Kidney glomerular epithelial cell (primary cell): ENCODE measurements at regions not wholly inside any gene's neighbourhood (a gene's known extent, or its start where the extent isn't known, plus 50 kb on each side); places are given as distances from the start of the nearest gene placed in this dataset.

Source experiments
- DNase-seq: peaks from one replicate; lab custom pipeline; 2025; lab: John Stamatoyannopoulos, UW

DNA sequence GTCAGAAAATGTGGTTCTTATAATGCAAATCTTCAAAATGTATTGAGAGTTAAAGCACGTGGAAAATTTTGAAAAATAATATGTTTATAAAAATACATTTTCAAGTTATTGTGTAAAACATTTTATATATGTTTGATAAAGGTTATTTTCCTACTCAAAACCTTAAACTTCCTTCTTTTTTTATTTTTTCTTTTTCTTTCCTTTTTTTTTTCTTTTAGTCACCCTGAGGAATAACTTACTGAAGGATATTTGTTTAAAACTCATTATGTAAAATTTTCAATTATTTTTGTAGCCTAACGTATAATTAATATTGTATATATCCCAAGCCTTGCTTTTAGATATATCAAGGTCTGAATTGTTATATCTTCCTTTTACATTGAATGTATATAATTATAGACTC lies 346.8 kb upstream of the GYPC start:
- no peak for DNase-seq

DNA sequence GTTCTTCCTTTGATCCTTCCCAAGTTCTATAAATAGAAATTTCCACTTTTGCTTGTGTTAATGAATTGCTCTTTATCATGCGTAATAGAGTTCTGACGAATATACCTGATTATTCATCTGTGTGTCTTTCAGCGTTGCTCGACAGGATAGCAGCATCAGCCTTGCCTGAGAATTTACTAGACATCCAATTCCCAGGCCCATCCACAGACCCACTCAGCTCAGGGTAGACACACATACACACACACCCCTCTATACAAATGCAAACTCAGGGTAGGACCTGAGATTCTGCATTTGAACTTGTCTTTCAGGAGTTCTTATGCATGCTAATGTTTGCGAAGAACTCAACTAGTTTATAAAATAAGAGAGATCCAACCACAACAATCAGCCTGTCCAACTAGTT lies 343.4 kb upstream of the GYPC start:
- no peak for DNase-seq

DNA sequence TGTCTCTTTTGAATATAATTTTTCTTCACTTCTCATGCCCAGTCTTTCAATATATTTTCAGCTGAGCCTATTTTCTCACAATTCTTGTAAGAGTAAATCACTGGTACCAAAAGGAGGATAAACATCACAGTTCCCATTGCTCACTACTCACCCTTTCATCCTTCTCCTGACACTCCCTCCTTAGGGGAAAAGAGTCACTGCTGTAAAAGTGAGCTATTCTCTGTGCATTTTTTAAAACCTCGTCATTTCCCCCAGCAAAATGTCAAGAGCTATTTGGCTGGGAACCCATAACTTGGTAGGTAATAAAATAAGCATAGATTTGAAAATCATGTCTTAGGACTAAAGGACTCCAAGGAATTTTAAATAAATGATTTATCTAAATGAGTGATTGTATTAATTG lies 340.1 kb upstream of the GYPC start:
- DNase-seq: no peak

DNA sequence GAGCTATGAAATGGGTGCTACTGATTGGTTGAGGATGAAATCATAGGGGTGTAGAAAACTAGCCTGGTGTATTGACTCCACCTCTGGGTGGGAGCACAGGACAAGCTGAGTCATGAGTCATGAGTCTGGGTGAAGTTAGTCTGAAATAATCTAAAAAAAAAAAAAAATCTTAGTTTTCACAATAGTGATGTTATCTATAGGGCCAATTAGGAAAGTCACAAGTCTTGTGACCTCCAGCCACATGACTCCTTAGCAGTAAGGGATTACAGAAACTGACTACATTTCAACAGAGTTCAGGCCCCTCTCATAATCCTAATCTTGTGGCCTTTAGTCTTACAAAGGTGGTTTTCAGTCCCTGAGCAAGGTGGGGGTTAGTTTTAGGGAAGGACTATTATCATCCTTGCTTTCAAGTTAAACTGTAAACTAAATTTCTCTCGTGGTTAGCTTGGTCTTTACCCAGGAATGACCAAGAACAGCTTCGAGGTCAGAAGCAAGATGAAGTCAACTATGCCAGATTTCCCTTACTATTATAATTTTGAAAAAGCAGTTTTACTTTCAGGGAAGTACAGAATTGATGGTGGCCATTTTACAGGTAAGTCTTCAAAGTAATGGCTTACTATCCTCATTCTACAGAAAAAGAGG lies 338.0 kb upstream of the GYPC start:
- no peak for DNase-seq

DNA sequence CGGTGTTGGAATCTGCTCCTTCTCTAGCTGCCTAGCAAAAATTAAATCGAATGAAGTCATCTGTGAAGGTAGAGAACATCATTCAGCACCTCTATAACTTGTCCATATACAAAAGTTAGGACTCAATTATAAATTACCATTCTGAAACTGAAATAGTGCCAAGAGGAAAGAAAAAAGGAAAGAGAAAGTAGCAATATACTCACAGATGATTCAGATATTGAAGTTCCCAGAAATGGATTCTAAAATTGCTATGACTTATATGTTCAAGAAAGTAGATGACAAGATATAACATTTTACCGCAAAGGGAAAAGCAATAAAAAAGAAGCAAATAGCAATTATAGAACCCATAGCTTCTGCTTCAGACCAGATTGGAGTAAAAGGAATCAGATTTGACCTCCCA lies 333.6 kb upstream of the GYPC start:
- DNase-seq: no peak

DNA sequence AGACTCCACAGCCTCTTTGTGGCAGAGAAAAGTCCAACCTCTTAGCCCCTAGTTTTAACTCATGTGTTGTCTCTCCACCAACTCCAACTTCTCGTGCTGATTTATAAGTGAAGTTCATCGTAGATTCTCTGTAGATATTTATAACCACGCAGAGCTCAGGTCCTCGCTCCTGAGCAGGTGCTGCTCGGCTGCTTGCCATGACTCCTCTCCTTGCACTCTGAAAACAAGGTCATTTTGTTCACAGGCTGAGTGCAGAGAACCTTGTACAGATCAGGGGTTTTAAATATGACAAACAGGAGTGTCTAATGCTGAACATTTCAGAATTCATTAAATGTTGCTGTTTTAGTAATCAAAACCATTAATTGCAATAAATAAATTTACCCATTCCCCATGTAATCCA lies 330.8 kb upstream of the GYPC start:
- DNase-seq: no peak

DNA sequence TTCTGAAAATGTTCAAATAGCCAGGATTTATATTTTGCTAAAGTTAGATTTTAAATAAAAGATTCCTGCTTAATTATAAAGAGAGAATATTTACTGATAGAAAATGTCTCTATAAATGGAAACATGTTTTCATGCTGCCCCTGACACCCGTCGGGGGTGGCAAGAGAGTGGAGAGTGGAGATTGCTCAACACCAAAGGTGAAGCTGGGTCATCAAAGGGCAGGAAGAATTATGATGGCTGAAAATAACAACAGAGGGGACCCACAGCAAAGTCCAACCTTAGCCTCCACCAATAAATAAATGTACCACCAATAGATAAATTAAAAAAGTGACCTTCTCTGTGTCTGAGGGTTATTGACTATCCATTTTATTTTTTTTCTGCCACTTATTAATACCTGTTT lies 326.8 kb upstream of the GYPC start:
- DNase-seq: no peak

DNA sequence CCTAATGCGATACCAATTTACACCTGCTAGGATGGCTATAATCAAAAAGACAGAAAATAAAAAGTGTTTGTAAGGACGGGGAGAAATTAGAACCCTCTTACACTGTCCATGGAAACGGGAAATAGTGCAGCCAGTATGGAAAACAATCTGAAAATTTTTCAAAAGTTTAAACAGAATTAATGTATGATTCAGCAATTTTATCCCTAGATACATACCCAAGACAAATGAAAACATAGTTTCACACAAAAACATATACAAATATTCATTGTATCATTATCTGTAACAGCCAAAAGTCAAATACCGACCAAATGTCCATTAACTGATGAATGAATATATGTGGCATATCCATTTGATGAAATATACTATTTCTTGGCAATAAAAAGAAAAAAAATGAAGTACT lies 313.5 kb upstream of the GYPC start:
- DNase-seq: no peak

DNA sequence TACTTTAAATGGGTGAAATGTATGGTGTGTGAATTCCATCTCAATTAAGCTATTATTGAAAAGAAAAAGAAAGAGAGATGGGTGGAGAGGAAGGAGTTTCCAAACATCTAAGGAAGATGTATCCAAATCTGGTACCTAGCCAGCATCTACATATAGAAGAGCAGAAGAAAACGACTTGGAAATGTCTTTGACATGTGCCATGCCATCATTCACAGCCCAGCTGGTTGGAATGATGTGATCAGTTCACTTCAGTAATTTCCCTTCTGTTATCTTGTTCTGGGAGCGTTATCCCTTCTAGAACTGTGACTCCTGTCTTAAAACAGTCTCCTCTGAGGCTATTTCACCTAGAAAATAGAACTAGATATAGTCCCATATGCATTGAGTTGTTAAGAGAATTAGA lies 312.8 kb upstream of the GYPC start:
- no peak for DNase-seq

DNA sequence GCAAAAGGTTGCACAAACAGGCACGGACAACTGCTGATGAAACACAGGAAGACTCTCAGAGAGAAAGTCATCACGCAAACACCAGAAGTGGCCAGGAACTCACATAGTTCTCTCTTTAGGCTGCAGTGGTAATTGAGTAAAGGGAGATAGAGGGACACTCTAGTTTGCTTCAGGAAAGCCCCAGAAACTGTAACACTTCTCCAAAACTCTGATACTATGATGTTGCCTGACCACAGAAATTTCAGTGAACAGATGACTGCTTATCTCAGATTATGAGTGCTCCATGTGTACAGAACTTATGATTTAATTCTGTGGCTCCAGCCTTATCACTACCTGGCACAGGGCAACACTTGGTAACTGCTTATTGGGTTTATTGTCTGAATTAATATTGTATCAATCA lies 311.5 kb upstream of the GYPC start:
- DNase-seq: no peak

DNA sequence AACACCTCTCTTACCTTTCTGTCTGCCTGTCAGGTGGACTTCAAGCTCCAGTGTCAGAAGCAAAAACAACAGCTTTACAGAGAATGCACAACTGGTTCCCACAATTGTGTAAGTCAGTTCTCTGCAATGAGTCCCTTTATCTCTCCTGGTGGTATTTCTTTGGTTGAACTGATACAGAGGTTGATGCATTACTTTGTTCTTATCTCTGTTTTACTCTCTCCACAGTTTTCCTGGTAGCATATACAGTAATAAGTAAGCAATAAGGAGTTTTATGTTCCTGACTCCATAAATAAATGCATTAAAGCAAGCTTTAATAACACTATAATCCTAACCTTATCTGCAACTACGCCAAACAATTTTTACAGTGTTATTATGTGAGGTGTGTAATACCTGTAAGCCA lies 310.3 kb upstream of the GYPC start:
- no peak for DNase-seq

DNA sequence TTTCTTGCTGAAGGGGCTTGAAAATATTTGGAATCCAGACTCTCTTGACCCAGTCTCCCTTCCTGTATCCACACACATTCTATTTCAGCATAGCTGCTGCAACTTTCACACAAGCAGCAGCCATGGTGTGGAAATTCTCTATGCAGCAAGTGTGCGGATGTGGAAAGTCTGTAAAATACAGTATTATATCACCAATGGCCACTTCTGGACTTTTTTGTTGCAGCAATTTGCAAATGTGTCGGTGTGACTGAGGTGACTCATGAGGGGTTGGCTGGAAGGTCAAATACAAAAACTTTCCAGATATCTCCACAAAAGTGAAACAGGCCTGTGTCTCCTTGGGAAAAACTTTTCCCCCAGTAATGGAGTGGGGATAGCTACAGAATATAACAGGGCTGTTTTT lies 299.3 kb upstream of the GYPC start:
- no peak for DNase-seq

DNA sequence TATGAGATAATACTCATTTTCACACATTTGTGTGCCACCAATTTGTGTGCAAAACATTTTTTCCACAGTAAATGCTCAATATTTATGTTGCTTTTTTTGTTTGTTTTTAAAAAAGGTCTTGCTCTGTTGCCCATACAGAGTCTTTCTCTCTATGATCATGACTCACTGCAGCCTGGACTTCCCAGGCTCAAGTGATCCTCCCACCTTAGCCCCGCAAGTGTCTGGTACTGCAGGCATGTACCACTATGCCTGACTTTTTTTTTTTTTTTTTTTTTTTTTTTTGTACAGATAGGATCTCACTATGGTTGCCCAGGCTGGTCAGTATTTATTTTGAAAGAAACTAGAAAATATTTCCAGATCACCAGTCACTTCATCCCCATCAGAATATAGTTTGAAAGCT lies 297.8 kb upstream of the GYPC start:
- DNase-seq: peak; percentile 21

DNA sequence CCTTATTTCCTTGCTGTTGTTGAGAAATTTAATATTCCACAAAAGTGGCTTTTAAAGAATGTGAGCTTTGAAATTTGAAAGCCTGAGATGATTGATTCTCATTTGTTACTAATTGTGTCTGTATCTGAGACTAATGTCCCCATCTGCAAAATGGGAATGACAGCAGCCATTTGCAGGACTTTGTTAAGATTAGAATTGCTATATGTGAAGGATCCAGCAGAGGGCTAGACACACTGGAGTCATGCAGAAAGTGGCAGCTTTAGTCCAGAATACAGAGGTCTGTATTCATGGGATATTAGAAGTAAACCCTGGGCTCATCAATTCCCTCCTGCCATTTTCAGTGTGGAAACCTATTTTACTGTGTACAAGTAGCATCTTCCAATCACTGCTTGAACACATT lies 296.5 kb upstream of the GYPC start:
- DNase-seq: peak; percentile 5

DNA sequence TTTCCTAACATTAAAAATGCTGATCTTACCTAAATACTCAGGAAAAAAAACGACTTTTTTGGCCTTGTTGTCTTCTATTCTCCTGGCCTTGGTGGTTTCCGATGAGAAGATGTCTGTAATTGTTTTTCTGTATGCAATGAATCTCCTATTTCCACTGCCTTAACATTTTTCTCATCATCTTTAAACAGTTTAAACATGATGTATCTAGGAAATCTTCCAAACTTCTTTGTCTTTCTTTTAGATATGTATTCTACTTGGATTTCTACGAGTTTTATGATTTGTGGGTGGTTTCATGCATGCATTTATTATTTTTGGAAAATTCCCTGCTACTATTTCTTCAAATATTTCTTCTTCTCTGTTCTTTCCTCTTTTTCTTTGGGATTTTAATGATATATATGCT lies 288.6 kb upstream of the GYPC start:
- DNase-seq: no peak

DNA sequence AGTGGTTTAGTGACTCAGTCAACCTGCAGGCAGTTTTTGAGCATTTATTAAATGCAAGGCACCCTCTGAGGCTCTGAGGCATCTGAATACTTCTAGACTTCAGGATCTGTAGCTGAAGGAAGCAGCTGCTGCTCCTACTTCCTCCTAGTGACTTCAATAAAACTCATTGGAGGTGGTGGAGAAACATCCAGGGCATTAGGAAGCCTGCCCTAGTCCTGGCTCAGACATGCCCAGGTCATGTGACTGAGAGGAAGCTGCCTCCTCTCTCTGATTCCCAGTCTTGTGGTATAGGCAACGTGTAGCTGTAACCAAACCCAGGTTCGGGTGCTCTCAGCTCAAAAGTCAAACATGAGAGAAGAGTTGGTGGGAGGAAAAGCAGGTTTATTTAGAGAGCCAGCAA lies 287.2 kb upstream of the GYPC start:
- no peak for DNase-seq

DNA sequence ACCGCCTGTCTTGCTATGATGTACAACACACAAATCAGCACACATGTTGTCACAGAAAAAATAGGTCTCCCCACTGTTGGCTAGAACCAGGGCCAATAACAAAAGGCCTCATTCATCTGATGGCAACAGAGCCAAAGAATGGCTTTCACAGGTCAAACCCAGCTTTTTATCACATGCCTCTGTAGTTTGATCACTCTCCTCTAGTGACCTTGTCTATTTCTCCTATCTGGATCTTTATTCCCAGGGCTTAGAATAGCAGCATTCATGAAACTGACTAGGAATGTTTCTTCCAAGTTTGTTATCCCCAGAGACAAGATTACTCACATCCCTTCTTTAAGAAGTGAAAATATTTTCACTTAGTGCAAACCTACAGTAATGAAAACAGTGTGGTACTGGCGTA lies 285.8 kb upstream of the GYPC start:
- DNase-seq: no peak

DNA sequence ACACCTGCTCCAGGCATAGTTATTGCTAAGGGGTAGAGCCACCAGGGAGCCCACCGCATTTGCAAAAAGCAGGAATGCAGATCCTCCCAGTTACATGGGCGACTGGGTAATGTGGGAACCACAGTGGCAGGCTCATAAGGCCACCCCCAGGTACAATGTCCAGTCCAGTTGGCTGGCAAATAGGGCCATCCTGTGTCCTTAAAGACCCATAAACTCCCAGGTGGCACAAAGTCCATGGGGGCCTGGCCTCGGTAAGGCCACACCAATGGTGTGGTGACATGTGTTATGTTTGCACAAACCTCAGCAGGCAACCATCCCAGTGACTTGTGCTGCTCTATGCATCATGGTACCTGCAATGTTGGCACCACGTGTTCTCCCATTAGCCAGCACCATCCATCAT lies 283.6 kb upstream of the GYPC start:
- DNase-seq: no peak

DNA sequence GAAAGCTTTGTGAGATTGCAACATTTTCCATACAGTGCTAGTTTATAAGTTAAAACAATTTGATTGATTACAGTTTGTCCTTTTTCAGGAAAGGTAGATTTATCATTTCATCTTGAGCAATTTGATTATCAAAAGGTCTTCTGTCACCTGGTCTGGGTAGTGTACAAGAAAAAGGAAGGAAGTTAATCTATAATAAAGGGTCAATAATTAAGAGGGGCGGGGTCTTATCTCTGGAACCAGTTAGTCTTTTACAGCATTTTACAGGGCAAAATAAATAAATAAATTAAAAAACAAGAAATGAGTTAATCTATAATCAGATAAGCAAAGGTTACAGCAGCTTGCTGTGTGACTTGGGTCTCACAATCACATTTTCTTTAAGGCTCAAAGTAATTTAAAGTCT lies 277.8 kb upstream of the GYPC start:
- no peak for DNase-seq

DNA sequence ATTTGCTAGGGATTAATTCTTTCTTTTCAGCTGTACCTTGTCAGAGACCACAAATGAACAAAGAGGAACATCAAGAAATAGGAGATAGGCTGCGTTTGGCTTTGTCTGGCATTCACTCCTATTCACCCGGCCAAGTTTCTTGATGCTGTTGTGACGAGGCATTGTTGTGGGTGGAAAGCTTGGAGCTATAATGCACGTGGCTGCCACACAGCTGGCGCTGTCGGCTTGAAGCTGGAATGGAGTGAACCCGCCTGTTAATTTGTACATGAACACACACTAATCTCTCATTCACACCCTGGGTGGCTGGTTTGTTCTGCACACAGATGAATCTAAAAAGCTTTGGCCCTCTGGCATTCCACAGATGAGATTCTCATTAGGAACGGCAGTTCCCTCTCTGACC lies 274.9 kb upstream of the GYPC start:
- no peak for DNase-seq

DNA sequence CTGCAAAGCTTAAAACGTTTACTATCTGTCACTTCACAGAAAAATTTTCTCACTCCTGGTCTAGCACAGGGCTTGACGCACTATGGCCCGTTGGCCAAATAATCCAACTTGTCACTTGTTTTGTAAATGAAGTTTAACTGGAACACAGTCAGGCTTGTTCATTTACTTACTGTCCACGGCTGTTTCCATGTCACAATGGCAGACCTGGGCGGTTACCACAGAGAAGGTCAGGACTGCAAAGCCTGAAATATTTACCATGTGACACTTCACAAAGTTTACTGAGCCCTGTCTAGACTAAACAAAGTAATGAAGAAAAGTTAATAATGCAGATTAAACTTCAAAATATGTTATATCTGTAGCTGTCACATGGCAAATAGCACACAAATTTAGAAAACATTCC lies 273.0 kb upstream of the GYPC start:
- DNase-seq: no peak

DNA sequence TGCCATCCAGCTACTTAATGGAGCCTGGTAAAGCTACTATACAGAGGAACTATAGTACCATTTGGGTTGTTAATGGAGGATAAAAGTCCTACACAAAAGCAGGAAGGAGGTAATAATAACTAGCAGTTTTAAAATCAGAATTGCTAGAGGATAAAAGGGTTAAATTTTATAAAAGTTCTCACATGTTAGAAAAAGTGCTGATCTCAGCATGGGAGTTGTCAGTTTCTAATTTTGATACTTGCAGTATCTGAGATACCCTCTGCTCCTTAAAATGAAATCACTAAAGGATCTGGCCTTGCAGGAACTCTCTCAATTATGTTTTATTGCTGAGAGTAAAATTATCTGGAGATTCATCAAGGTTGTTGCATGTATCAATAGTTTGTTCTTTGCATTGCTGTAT lies 272.2 kb upstream of the GYPC start:
- no peak for DNase-seq

DNA sequence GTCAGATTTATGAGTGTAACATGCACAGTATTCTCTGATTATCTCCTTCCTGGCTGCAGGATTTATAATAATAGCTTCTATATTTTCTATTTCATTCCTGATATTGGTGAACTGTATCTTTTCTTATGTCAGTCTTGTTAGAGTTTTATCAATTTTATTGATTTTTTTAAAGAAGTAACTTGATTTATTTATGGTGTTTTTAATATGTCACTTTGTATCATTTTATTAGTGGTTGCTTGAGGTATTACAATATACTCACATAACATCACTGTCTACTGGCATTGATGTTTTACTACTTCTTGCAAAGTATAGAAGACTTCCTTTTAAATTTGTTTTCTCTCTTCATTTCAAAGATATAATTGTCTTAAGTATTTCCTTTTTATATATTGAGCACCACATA lies 270.5 kb upstream of the GYPC start:
- DNase-seq: no peak

DNA sequence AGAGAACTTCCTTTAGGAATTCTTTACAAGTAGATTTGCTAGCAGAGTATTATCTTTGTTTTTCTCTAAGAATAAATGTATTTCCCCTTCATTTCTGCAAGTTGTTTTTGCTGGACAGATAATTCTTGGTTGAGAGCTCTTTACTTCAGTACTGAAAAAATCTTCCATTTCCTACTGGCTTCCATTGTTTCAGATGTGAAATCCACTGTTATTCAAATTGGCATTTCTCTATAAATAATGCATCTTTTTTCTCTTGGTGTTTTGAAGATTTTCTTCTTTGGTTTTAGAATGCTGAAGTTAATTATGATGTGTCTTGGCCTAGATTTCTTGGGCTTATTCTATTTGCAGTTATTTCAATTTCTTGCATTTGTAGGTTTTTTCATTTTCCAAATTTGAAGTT lies 270.0 kb upstream of the GYPC start:
- DNase-seq: no peak

DNA sequence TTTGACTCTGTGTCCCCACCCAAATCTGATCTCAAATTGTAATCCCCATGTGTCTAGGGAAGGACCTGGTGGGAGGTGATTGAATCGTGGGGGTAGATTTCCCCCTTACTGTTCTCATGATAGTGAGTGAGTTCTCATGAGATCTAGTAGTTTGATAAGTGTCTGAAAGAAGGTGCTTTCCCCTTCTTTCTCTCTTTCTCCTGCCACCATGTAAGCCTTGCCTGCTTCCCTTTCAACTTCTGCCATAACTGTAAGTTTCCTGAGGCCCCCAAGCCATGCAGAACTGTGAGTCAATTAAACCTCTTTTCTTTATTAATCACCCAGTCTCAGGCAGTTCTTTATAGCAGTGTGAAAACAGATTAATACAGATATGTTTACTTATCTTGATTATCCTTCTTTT lies 266.5 kb upstream of the GYPC start:
- no peak for DNase-seq
